ENCODE measurements at regions not wholly inside any gene's neighbourhood (a gene's known extent, or its start where the extent isn't known, plus 50 kb on each side); places are given as distances from the start of the nearest gene placed in this dataset.
"Not testable (repeated sequence)": the region's sequence is repeated elsewhere in the genome, so short reads cannot be mapped to it uniquely, and the experiment has no call there.

DNA sequence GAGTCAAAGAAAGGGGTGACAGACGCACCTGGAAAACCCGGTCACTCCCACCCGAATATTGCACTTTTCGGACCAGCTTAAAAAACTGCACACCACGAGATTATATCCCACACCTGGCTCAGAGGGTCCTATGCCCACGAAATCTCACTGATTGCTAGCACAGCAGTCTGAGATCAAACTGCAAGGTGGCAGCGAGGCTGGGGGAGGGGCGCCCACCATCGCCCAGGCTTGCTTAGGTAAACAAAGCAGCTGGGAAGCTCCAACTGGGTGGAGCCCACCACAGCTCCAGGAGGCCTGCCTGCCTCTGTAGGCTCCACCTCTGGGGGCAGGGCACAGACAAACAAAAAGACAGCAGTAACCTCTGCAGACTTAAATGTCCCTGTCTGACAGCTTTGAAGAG is 185.1 kb upstream of the CXADR start:
- H3K27ac ChIP-seq (ENCODE audit: low read length); H3K4me1 ChIP-seq (ENCODE audit: control insufficient read depth, low read depth, low read length); H3K9me3 ChIP-seq (ENCODE audit: control insufficient read depth, low read depth, low read length); H3K36me3 ChIP-seq (ENCODE audit: control insufficient read depth, low read depth, low read length); H3K4me3 ChIP-seq (ENCODE audit: low read length); H3K27me3 ChIP-seq (ENCODE audit: control insufficient read depth, insufficient read depth, low read length); H3K9ac ChIP-seq (ENCODE audit: low read length): not testable (repeated sequence)

DNA sequence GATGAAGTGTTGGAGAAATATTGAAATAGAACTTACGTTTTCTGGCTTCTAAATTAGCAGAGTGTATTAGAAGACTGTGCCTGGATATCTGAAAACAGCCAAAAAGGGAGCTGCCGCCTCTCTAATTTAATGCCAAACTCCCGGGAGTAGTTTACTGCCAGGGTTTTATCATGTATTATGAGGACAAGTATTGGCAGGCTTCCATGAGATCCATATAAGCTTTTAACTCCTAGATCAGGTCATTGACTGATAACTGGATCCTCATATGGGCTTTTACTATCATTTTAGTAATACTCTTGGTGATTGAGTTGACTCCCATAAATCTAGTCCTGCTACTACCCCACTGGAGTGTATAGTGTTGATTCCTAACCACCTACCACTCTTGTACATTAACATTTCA is 178.4 kb upstream of the CXADR start:
- H3K36me3 ChIP-seq (ENCODE audit: control insufficient read depth, low read depth, low read length) = no peaks in the 10 kb centered on the region
- no peaks in the 10 kb centered on the region for H3K4me1 ChIP-seq (ENCODE audit: control insufficient read depth, low read depth, low read length)
- no peak overlapping the region for H3K9ac ChIP-seq (ENCODE audit: low read length)
- no peaks in the 10 kb centered on the region for H3K9me3 ChIP-seq (ENCODE audit: control insufficient read depth, low read depth, low read length)
- H3K27me3 ChIP-seq (ENCODE audit: control insufficient read depth, insufficient read depth, low read length) = no peaks in the 10 kb centered on the region
- no peak overlapping the region for H3K27ac ChIP-seq (ENCODE audit: low read length)
- H3K4me3 ChIP-seq (ENCODE audit: low read length) = no peak overlapping the region

GRCh38 chr21:17340081-17340480 is 172.8 kb upstream of the CXADR start:
- Histone ChIP-seq H3K4me1 (ENCODE audit: control insufficient read depth, low read depth, low read length) (no peaks in the 10 kb centered on the region), H3K9me3 (ENCODE audit: control insufficient read depth, low read depth, low read length) (no peaks in the 10 kb centered on the region), H3K27me3 (ENCODE audit: control insufficient read depth, insufficient read depth, low read length) (no peaks in the 10 kb centered on the region), H3K4me3 (ENCODE audit: low read length) (no peak overlapping the region), H3K9ac (ENCODE audit: low read length) (no peak overlapping the region), H3K36me3 (ENCODE audit: control insufficient read depth, low read depth, low read length) (no peaks in the 10 kb centered on the region), H3K27ac (ENCODE audit: low read length) (no peak overlapping the region)

GRCh38 chr21:17343055-17343454 is 169.8 kb upstream of the CXADR start:
- H3K27me3 ChIP-seq (ENCODE audit: control insufficient read depth, insufficient read depth, low read length) = no peaks in the 10 kb centered on the region

DNA sequence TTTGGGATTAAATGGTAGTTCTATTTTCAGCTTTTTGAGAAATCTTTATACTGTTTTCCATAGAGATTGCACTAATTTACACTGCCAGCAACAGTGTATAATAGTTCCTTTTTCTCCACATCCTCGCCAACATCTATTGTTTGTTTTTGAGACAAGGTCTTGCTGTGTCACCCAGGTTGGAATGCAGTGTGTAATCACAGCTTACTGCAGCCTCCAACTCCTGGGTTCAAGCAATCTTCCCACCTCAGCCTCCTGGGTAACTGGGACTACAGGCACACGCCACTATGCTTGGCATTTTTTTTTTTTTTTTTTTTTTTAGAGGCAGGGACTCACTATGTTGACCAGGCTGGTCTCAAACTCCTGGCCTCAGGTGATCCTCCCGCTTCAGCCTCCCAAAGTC is 164.5 kb upstream of the CXADR start:
- Histone ChIP-seq H3K27me3 (ENCODE audit: control insufficient read depth, insufficient read depth, low read length) (no peaks in the 10 kb centered on the region), H3K36me3 (ENCODE audit: control insufficient read depth, low read depth, low read length) (no peaks in the 10 kb centered on the region), H3K27ac (ENCODE audit: low read length) (no peak overlapping the region), H3K4me1 (ENCODE audit: control insufficient read depth, low read depth, low read length) (no peaks in the 10 kb centered on the region), H3K9ac (ENCODE audit: low read length) (no peak overlapping the region), H3K4me3 (ENCODE audit: low read length) (no peak overlapping the region), H3K9me3 (ENCODE audit: control insufficient read depth, low read depth, low read length) (no peaks in the 10 kb centered on the region)

More at GRCh38 chr21:17343055-17343454, 169.8 kb upstream of the CXADR start:
- no peaks in the 10 kb centered on the region for H3K4me1 ChIP-seq (ENCODE audit: control insufficient read depth, low read depth, low read length)
- no peaks in the 10 kb centered on the region for H3K36me3 ChIP-seq (ENCODE audit: control insufficient read depth, low read depth, low read length)
- no peak overlapping the region for H3K27ac ChIP-seq (ENCODE audit: low read length)
- H3K4me3 ChIP-seq (ENCODE audit: low read length) = no peak overlapping the region
- H3K9me3 ChIP-seq (ENCODE audit: control insufficient read depth, low read depth, low read length) = no peaks in the 10 kb centered on the region
- no peak overlapping the region for H3K9ac ChIP-seq (ENCODE audit: low read length)

- Histone ChIP-seq H3K4me3 (ENCODE audit: low read length) (no peak overlapping the region), H3K36me3 (ENCODE audit: control insufficient read depth, low read depth, low read length) (no peaks in the 10 kb centered on the region), H3K9me3 (ENCODE audit: control insufficient read depth, low read depth, low read length) (no peaks in the 10 kb centered on the region), H3K27me3 (ENCODE audit: control insufficient read depth, insufficient read depth, low read length) (no peaks in the 10 kb centered on the region), H3K4me1 (ENCODE audit: control insufficient read depth, low read depth, low read length) (no peaks in the 10 kb centered on the region), H3K27ac (ENCODE audit: low read length) (no peak overlapping the region), H3K9ac (ENCODE audit: low read length) (no peak overlapping the region)
Observed at GRCh38 chr21:17348849-17349248, 164.0 kb upstream of the CXADR start.

GRCh38 chr21:17351766-17352165 is 161.1 kb upstream of the CXADR start:
- Histone ChIP-seq H3K9ac (ENCODE audit: low read length) (no peak overlapping the region), H3K9me3 (ENCODE audit: control insufficient read depth, low read depth, low read length) (no peaks in the 10 kb centered on the region), H3K4me3 (ENCODE audit: low read length) (no peak overlapping the region)

DNA sequence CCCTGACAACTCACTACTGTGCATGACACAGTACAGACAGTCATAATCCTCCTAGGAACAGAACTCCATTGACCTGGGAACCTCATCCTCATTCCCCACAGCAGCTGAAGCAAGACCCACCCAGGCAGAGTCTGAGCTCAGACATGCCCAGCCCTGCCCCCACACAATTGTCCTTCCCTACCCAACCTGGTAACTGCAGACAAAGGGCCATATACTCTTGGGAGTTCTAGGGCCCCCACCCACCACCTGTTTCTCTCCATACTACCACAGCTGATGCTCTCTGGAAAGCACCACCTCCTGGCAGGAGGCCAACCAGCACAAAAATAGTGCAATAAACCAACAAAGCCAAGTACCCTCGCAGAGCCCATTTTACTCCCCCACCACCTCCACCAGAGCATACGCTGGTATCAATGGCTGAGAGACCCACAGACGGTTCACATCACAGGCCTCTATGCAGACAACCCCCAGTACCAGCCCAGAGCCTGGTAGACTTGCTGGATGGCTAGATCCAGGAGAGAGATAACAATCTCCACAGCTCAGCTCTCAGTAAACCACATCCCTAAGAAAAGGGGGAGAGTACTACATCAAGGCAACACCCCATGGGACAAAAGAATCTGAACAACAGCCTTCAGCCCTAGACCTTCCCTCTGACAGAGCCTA is 159.7 kb upstream of the CXADR start:
- Histone ChIP-seq H3K9ac (ENCODE audit: low read length) (no peak overlapping the region), H3K27ac (ENCODE audit: low read length) (no peak overlapping the region), H3K4me3 (ENCODE audit: low read length) (no peak overlapping the region), H3K9me3 (ENCODE audit: control insufficient read depth, low read depth, low read length) (no peaks in the 10 kb centered on the region), H3K27me3 (ENCODE audit: control insufficient read depth, insufficient read depth, low read length) (no peaks in the 10 kb centered on the region), H3K36me3 (ENCODE audit: control insufficient read depth, low read depth, low read length) (no peaks in the 10 kb centered on the region), H3K4me1 (ENCODE audit: control insufficient read depth, low read depth, low read length) (no peaks in the 10 kb centered on the region)

More at GRCh38 chr21:17351766-17352165, 161.1 kb upstream of the CXADR start:
- no peaks in the 10 kb centered on the region for H3K4me1 ChIP-seq (ENCODE audit: control insufficient read depth, low read depth, low read length)
- H3K27ac ChIP-seq (ENCODE audit: low read length) = no peak overlapping the region
- H3K36me3 ChIP-seq (ENCODE audit: control insufficient read depth, low read depth, low read length) = no peaks in the 10 kb centered on the region
- H3K27me3 ChIP-seq (ENCODE audit: control insufficient read depth, insufficient read depth, low read length) = no peaks in the 10 kb centered on the region

DNA sequence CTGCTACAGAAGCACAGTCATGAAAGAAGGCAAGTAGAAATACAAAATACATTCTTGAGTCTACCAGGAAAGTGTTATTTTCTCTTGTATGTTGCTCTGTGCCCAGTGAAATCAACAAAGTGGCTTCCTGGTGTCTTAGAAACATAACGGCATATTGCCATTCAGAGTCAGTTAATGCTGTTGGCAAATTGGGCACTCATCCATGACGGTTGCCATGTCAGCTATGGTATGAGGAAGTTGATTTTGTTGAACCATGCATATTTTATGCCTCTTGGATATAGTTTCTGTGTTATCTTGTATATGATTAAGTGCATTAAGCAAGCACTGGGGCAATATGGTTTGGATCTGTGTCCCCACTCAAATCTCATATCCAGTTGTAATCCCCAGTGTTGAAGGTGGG is 153.1 kb upstream of the CXADR start:
- H3K27me3 ChIP-seq (ENCODE audit: control insufficient read depth, insufficient read depth, low read length) = no peaks in the 10 kb centered on the region
- no peaks in the 10 kb centered on the region for H3K36me3 ChIP-seq (ENCODE audit: control insufficient read depth, low read depth, low read length)
- H3K9me3 ChIP-seq (ENCODE audit: control insufficient read depth, low read depth, low read length) = no peaks in the 10 kb centered on the region
- H3K27ac ChIP-seq (ENCODE audit: low read length) = no peak overlapping the region
- H3K4me3 ChIP-seq (ENCODE audit: low read length) = no peak overlapping the region
- no peaks in the 10 kb centered on the region for H3K4me1 ChIP-seq (ENCODE audit: control insufficient read depth, low read depth, low read length)
- H3K9ac ChIP-seq (ENCODE audit: low read length) = no peak overlapping the region

- Histone ChIP-seq H3K27me3 (ENCODE audit: control insufficient read depth, insufficient read depth, low read length) (no peaks in the 10 kb centered on the region), H3K9ac (ENCODE audit: low read length) (no peak overlapping the region), H3K27ac (ENCODE audit: low read length) (no peak overlapping the region), H3K9me3 (ENCODE audit: control insufficient read depth, low read depth, low read length) (no peaks in the 10 kb centered on the region), H3K4me1 (ENCODE audit: control insufficient read depth, low read depth, low read length) (peaks cover 13% of the 10 kb centered on the region), H3K4me3 (ENCODE audit: low read length) (no peak overlapping the region), H3K36me3 (ENCODE audit: control insufficient read depth, low read depth, low read length) (no peaks in the 10 kb centered on the region)
Observed at GRCh38 chr21:17368748-17369363, 144.0 kb upstream of the CXADR start.

DNA sequence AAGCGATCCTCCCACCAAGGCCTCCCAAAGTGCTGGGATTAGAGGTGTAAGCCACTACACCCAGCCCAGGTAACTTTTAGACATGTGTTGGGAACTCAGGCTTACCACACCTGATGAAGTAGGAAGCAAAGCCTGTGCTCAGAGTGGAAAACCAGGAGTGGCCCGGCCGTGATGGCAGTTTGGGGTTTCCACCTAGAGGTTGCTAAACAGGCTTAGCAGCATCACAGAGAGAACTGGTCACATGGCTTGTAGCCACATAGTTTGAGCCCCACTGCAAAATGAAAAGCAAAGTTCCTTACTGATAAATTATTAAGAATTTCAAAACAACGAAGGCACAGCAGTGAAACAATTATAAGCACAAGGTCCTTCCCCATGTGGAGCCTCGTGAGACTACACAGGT is 142.6 kb upstream of the CXADR start:
- Histone ChIP-seq H3K27ac (ENCODE audit: low read length) (no peak overlapping the region), H3K9me3 (ENCODE audit: control insufficient read depth, low read depth, low read length) (no peaks in the 10 kb centered on the region), H3K4me1 (ENCODE audit: control insufficient read depth, low read depth, low read length) (peaks cover 13% of the 10 kb centered on the region), H3K36me3 (ENCODE audit: control insufficient read depth, low read depth, low read length) (no peaks in the 10 kb centered on the region), H3K9ac (ENCODE audit: low read length) (no peak overlapping the region), H3K27me3 (ENCODE audit: control insufficient read depth, insufficient read depth, low read length) (no peaks in the 10 kb centered on the region), H3K4me3 (ENCODE audit: low read length) (no peak overlapping the region)

- H3K9ac ChIP-seq (ENCODE audit: low read length) = no peak overlapping the region
- peaks cover 13% of the 10 kb centered on the region for H3K4me1 ChIP-seq (ENCODE audit: control insufficient read depth, low read depth, low read length)
- H3K27ac ChIP-seq (ENCODE audit: low read length) = no peak overlapping the region
- no peaks in the 10 kb centered on the region for H3K36me3 ChIP-seq (ENCODE audit: control insufficient read depth, low read depth, low read length)
- H3K27me3 ChIP-seq (ENCODE audit: control insufficient read depth, insufficient read depth, low read length) = no peaks in the 10 kb centered on the region
- no peaks in the 10 kb centered on the region for H3K9me3 ChIP-seq (ENCODE audit: control insufficient read depth, low read depth, low read length)
- H3K4me3 ChIP-seq (ENCODE audit: low read length) = no peak overlapping the region
Observed at GRCh38 chr21:17370916-17371315, 141.9 kb upstream of the CXADR start.

Measured in iPS-18a (cell line).